CD4-positive, alpha-beta T cell treated with Interleukin-2 at 100 ng/mL for 4 hours (primary cell): ENCODE measurements at regions not wholly inside any gene's neighbourhood (a gene's known extent, or its start where the extent isn't known, plus 50 kb on each side); places are given as distances from the start of the nearest gene placed in this dataset.

ENCODE experiments used
- DNase-seq: peaks from one replicate; pipeline ENCODE4 v3.0.0-alpha.2; 2020; ENCODE audit warnings: low spot score

GRCh38 chr10:61188101-61188500, 244.1 kb upstream of the RHOBTB1 start:
- DNase-seq: no peak

GRCh38 chr10:61187601-61188000, 243.6 kb upstream of the RHOBTB1 start:
- DNase-seq: no peak

GRCh38 chr10:61186408-61186807, 242.4 kb upstream of the RHOBTB1 start:
- DNase-seq: no peak

GRCh38 chr10:61184429-61184828, 240.4 kb upstream of the RHOBTB1 start:
- no peak for DNase-seq

- no peak for DNase-seq
Measured at GRCh38 chr10:61183967-61184366, 240.0 kb upstream of the RHOBTB1 start.

- no peak for DNase-seq
Measured at GRCh38 chr10:61181832-61182231, 237.8 kb upstream of the RHOBTB1 start.

GRCh38 chr10:61179771-61180170, 235.8 kb upstream of the RHOBTB1 start:
- DNase-seq: no peak

- DNase-seq: no peak
Measured at GRCh38 chr10:61176424-61176823, 232.4 kb upstream of the RHOBTB1 start.

- DNase-seq: no peak
Measured at GRCh38 chr10:61175316-61175715, 231.3 kb upstream of the RHOBTB1 start.

GRCh38 chr10:61173450-61173849, 229.5 kb upstream of the RHOBTB1 start:
- DNase-seq: no peak

- DNase-seq: no peak
Measured at GRCh38 chr10:61172182-61172926, 228.4 kb upstream of the RHOBTB1 start.

GRCh38 chr10:61170594-61170993, 226.6 kb upstream of the RHOBTB1 start:
- DNase-seq: no peak

GRCh38 chr10:61169294-61169693, 225.3 kb upstream of the RHOBTB1 start:
- no peak for DNase-seq

GRCh38 chr10:61166489-61166888, 222.5 kb upstream of the RHOBTB1 start:
- DNase-seq: no peak

GRCh38 chr10:61166065-61166464, 222.1 kb upstream of the RHOBTB1 start:
- DNase-seq: no peak

- no peak for DNase-seq
Measured at GRCh38 chr10:61164458-61165160, 220.6 kb upstream of the RHOBTB1 start.

- DNase-seq: no peak
Measured at GRCh38 chr10:61163403-61163802, 219.4 kb upstream of the RHOBTB1 start.

- no peak for DNase-seq
Measured at GRCh38 chr10:61160253-61160652, 216.3 kb upstream of the RHOBTB1 start.

- DNase-seq: no peak
Measured at GRCh38 chr10:61159253-61159652, 215.3 kb upstream of the RHOBTB1 start.

GRCh38 chr10:61157182-61157581, 213.2 kb upstream of the RHOBTB1 start:
- no peak for DNase-seq

- DNase-seq: no peak
Measured at GRCh38 chr10:61153771-61154170, 209.8 kb upstream of the RHOBTB1 start.

GRCh38 chr10:61151059-61151458, 207.1 kb upstream of the RHOBTB1 start:
- no peak for DNase-seq

GRCh38 chr10:61148451-61148850, 204.5 kb upstream of the RHOBTB1 start:
- DNase-seq: no peak

- DNase-seq: no peak
Measured at GRCh38 chr10:61142987-61143386, 199.0 kb upstream of the RHOBTB1 start.
